Type B pancreatic cell (in vitro differentiated cells): ENCODE measurements at regions not wholly inside any gene's neighbourhood (a gene's known extent, or its start where the extent isn't known, plus 50 kb on each side); places are given as distances from the start of the nearest gene placed in this dataset.

ENCODE experiments used
- DNase-seq: peaks from one replicate; pipeline ENCODE4 v3.0.0; 2021; ENCODE audit warnings: mixed read lengths; ENCODE audit not compliant: unreplicated experiment; ENCODE audit errors: extremely low spot score
- H3K27ac Mint-ChIP-seq: 2 replicates; pipeline ENCODE4 v1.8.0; 2021; ENCODE audit warnings: mild to moderate bottlenecking, mixed read lengths
- H3K27me3 Mint-ChIP-seq: 2 replicates; pipeline ENCODE4 v1.8.0; 2021; ENCODE audit warnings: mixed read lengths
- H3K36me3 Mint-ChIP-seq: 2 replicates; pipeline ENCODE4 v1.8.0; 2021; ENCODE audit warnings: mixed read lengths
- H3K4me1 Mint-ChIP-seq: one replicate; pipeline ENCODE4 v1.8.0; 2021; ENCODE audit warnings: mixed read lengths; ENCODE audit not compliant: unreplicated experiment
- H3K4me3 Mint-ChIP-seq: 2 replicates; pipeline ENCODE4 v1.8.0; 2021; ENCODE audit warnings: mild to moderate bottlenecking, mixed read lengths
- H3K9me3 Mint-ChIP-seq: 2 replicates; pipeline ENCODE4 v1.8.0; 2021; ENCODE audit warnings: mixed read lengths
- TF ChIP-seq, protein P1 (sequence below): fragments of 200-600 bp; sonication (generic); conservative IDR thresholded peaks from 2 replicates; pipeline ENCODE4 v1.5.0; 2021; ENCODE audit warnings: antibody characterized with exemption, mild to moderate bottlenecking

GRCh38 chr6:165808021-165808420 is 145.0 kb upstream of the PDE10A start:
- Mint-ChIP-seq H3K36me3 (peaks cover 4% of the 10 kb centered on the region), H3K27me3 (peaks cover 68% of the 10 kb centered on the region), H3K4me3 (no peak overlapping the region), H3K27ac (no peak overlapping the region), H3K4me1 (peaks cover 16% of the 10 kb centered on the region), H3K9me3 (peaks cover 10% of the 10 kb centered on the region)
- DNase-seq: no peak
- TF ChIP-seq, protein P1, sequence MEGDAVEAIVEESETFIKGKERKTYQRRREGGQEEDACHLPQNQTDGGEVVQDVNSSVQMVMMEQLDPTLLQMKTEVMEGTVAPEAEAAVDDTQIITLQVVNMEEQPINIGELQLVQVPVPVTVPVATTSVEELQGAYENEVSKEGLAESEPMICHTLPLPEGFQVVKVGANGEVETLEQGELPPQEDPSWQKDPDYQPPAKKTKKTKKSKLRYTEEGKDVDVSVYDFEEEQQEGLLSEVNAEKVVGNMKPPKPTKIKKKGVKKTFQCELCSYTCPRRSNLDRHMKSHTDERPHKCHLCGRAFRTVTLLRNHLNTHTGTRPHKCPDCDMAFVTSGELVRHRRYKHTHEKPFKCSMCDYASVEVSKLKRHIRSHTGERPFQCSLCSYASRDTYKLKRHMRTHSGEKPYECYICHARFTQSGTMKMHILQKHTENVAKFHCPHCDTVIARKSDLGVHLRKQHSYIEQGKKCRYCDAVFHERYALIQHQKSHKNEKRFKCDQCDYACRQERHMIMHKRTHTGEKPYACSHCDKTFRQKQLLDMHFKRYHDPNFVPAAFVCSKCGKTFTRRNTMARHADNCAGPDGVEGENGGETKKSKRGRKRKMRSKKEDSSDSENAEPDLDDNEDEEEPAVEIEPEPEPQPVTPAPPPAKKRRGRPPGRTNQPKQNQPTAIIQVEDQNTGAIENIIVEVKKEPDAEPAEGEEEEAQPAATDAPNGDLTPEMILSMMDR: no peak

DNA sequence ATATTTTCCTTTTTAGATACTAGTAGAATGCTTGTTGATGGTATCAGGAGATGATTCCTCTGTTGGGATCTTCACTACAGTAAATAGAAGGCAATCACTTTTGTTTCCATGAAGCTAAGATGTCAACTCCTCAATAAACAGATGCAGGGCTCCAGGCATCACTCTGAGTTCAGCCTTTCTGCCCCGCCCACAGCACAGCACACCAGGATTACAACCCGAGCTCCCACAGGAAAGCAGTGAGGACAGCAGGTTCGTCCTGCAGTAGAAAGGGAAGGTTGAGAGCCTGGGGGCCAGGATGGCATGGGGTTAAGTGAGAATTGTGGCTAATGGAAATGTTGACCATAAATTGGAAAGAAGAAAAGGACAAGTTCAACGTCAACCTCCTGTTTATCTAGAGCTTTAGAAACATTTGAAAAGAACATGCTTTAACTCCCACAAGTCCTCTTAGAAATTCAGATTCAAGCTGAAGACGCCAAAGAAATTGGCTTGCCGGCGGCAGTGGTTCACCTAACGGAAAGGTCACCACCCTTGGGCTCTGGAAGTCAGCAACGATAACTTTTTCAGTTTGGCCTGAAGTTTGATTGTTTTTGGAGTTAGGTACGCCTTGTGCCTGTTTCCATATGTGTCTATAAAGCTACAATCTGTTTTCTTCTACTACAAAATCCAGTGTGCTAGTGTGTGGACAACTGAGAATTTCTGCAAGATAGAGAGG is 144.4 kb upstream of the PDE10A start:
- peaks cover 10% of the 10 kb centered on the region for H3K4me1 Mint-ChIP-seq
- peaks cover 10% of the 10 kb centered on the region for H3K9me3 Mint-ChIP-seq
- H3K27ac Mint-ChIP-seq: no peak overlapping the region
- H3K27me3 Mint-ChIP-seq: peaks cover 74% of the 10 kb centered on the region
- TF ChIP-seq, protein P1: no peak
- DNase-seq: no peak
- no peak overlapping the region for H3K4me3 Mint-ChIP-seq
- H3K36me3 Mint-ChIP-seq: peaks cover 4% of the 10 kb centered on the region

- Mint-ChIP-seq H3K9me3 (peaks cover 10% of the 10 kb centered on the region), H3K27me3 (peaks cover 81% of the 10 kb centered on the region), H3K4me3 (peak overlapping the region; percentile 62), H3K36me3 (peaks cover 4% of the 10 kb centered on the region), H3K4me1 (peaks cover 10% of the 10 kb centered on the region), H3K27ac (no peak overlapping the region)
- TF ChIP-seq, protein P1: no peak
- DNase-seq: no peak
These were observed 143.2 kb upstream of the PDE10A start for GRCh38 chr6:165806126-165806810.

- TF ChIP-seq, protein P1: no peak
- Mint-ChIP-seq H3K4me1 (peaks cover 10% of the 10 kb centered on the region), H3K27ac (no peak overlapping the region), H3K27me3 (peaks cover 78% of the 10 kb centered on the region), H3K9me3 (peaks cover 9% of the 10 kb centered on the region), H3K36me3 (peaks cover 4% of the 10 kb centered on the region), H3K4me3 (peak overlapping the region; percentile 67)
- no peak for DNase-seq
These were observed 142.6 kb upstream of the PDE10A start for GRCh38 chr6:165805636-165806035.

DNA sequence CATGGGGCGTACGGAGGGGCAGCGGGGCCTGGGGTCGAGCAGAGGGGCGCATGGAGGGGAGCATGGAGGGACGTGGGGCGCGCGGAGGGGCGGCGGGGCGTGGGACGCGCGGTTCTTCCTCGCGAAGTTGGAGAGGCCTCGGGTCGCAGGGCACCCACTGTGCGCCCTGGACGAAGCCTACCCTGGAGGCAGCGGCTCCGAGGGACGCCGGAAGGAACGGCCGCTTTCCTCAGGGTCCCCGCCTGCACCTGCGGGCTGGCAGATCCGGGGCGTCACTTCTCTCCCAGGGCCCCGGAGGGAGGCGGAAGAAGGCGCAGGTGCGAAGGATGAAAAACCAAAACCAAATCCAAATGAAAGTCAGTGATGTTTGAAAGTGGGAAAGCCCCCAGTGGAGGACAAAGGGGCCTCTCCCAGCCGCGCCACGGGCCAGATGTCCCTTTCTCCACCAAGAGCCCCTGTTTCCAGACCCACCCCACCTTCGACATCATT is 142.1 kb upstream of the PDE10A start:
- no peak overlapping the region for H3K4me3 Mint-ChIP-seq

More for the DNA sequence above, 142.1 kb upstream of the PDE10A start:
- H3K4me1 Mint-ChIP-seq: peaks cover 13% of the 10 kb centered on the region
- TF ChIP-seq, protein P1: no peak
- no peak overlapping the region for H3K27ac Mint-ChIP-seq
- no peak for DNase-seq
- H3K9me3 Mint-ChIP-seq: peaks cover 5% of the 10 kb centered on the region
- H3K27me3 Mint-ChIP-seq: peaks cover 73% of the 10 kb centered on the region
- peaks cover 4% of the 10 kb centered on the region for H3K36me3 Mint-ChIP-seq
